AG09309 (cell line): ENCODE measurements at regions not wholly inside any gene's neighbourhood (a gene's known extent, or its start where the extent isn't known, plus 50 kb on each side); places are given as distances from the start of the nearest gene placed in this dataset.

Experiments
- DNase-seq: peaks from one replicate; pipeline ENCODE4 v3.0.0-alpha.2; 2010; ENCODE audit warnings: low read depth
- H3K4me3 ChIP-seq: 2 replicates; pipeline ENCODE4 v1.5.1; 2011; ENCODE audit warnings: mild to moderate bottlenecking, low read depth, low read length, moderate library complexity; ENCODE audit not compliant: control insufficient read depth
- TF ChIP-seq, protein P1 (sequence below): IDR thresholded peaks from 2 replicates; pipeline ENCODE4 v1.5.1; 2011; ENCODE audit warnings: mild to moderate bottlenecking, low read depth, low read length, inconsistent platforms; ENCODE audit not compliant: insufficient read depth, control insufficient read depth; ENCODE audit errors: missing control alignments

DNA sequence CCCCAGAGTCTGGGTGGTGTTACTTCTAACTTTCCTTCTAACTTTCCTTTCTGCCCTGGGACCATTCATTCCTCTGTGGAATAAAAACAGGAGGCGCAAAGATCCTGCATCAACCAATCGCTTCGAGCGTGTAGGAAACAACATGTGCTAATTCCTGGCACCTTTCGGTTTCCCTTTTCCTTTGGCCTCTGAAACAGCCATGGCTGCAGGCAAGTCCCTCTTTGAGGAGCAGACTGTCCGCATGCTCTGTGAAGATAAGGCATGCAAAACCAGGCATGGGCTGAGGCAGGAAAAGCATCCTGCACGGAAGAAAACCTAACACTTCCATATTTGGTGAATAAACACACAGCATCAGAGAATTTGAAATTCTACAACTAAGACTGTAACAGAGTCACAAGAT lies 128.3 kb downstream of the HSD17B3 start:
- no peak for DNase-seq
- TF ChIP-seq, protein P1, sequence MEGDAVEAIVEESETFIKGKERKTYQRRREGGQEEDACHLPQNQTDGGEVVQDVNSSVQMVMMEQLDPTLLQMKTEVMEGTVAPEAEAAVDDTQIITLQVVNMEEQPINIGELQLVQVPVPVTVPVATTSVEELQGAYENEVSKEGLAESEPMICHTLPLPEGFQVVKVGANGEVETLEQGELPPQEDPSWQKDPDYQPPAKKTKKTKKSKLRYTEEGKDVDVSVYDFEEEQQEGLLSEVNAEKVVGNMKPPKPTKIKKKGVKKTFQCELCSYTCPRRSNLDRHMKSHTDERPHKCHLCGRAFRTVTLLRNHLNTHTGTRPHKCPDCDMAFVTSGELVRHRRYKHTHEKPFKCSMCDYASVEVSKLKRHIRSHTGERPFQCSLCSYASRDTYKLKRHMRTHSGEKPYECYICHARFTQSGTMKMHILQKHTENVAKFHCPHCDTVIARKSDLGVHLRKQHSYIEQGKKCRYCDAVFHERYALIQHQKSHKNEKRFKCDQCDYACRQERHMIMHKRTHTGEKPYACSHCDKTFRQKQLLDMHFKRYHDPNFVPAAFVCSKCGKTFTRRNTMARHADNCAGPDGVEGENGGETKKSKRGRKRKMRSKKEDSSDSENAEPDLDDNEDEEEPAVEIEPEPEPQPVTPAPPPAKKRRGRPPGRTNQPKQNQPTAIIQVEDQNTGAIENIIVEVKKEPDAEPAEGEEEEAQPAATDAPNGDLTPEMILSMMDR, result no peak
- H3K4me3 ChIP-seq, result no peak overlapping the region

DNA sequence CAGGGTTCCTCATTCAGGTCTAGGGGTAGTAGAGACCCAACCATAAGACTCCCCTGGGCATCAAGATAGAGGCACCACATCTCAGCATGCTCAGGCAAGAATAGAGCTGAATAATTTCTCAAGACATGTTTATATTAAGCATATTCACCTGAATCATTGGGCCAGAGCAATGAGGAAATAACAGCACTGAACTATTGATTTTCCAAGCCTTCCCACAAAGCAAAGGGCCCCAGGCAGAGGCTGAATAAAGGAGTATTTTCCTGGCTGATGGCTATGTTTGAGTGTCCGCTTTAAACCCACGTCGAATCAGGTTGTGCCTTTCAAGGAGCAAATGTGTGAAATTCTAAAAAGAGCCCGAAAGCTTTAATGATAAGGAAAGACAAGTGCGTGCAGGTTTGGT lies 129.2 kb downstream of the HSD17B3 start:
- no peak for DNase-seq
- no peak overlapping the region for H3K4me3 ChIP-seq
- TF ChIP-seq, protein P1, result no peak

DNA sequence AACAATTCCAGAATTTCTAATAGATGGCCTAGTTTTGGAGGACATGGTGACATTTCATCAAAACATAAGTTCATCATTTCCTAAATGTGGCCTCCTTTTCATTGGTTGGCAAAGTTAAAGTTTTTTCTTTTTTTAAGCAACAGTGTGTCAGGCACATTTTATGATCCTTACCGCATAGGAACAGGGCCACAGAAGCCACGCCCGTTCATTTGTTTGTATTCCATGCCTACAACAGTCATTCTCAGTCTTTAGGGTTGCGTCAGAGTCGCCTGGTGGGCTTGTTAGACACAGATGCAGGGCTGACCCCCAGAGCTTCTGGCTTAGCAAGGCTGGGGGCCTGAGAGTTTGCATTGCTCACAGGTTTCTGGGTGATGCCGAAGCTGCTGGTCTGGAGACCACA lies 130.2 kb downstream of the HSD17B3 start:
- no peak for DNase-seq
- TF ChIP-seq, protein P1, result no peak
- no peak overlapping the region for H3K4me3 ChIP-seq

DNA sequence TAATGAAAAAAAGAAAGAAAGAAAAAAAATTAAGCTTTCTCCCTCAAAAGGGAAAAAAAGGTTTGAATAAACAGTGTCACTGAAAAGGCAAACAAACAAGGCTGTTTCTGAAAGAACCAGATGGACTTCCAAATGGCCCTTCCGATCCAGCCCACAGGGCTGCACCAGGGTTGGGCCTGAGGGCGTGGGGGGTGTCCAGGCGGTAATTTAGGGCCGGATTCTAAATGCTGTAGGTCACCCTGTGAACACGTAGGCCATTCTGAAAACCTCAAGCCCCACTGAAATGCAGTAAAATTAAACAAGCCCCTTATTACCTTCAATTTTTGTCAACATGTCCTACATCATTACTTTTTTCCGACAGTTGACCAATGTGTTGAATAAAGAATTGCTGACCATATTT lies 132.1 kb downstream of the HSD17B3 start:
- H3K4me3 ChIP-seq, result no peak overlapping the region
- TF ChIP-seq, protein P1, result no peak
- no peak for DNase-seq

DNA sequence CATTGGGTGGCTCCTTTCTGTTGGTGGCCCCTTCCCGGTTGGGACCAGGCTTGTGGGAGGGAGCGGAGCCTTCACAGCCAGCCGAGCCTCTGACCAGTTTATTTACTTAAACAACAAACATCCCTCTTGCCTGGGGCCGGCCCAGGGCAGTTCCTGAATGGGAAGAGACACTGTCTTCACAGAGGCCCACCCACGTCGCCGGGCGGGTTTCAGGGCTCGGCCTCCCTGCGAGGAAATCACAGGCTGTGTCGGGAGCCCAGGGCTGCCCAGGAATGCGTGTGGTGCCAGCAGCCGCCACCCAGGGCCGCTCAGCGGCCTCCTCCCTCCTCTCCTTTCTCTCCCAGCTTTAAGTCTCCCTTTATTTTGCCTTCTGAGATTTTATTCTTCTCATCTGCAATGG lies 132.5 kb downstream of the HSD17B3 start:
- TF ChIP-seq, protein P1, result no peak
- no peak for DNase-seq
- H3K4me3 ChIP-seq, result no peak overlapping the region

DNA sequence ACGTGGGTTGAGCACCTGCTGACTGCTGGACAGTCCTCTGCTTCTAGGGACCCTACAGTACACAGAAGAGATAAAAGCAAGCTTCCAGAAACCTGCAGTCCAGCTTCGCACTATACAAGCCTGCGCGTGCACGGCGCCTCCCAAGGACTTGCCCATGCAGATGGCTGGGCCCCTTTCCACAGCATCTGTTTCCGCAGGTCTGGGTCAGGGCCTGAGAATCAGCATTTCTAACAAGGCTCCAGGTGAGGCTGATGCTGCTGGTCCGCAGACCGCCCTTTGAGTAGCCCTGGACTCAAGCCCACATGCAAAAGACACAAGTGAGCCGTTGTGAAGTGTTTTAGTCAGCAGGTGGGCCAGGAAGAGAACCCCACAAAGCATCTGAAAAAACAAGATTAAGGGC lies 133.1 kb downstream of the HSD17B3 start:
- TF ChIP-seq, protein P1, result no peak
- DNase-seq, result no peak
- no peak overlapping the region for H3K4me3 ChIP-seq

DNA sequence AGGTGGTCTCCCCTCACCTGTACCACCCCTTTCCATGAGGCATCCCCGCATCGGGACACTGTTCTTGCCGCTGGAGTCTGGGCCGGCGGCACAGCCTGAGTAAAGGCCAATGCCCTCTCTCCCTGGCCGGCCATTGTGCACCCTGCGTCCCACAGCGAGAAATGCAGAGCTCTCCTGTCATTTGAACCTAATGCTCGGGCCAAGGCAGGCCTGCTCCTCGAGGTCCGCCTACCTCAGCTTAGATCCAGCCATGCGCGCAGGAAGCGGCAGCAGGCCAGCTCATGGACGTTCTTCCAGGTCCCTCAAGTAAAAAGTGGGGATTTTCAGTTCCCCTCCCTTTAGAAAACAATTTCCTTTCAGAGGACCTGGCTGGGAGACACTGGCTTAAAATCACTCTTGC lies 135.0 kb downstream of the HSD17B3 start:
- H3K4me3 ChIP-seq, result no peak overlapping the region
- no peak for DNase-seq
- TF ChIP-seq, protein P1, result no peak
